HEK293T (cell line): ENCODE measurements at regions not wholly inside any gene's neighbourhood (a gene's known extent, or its start where the extent isn't known, plus 50 kb on each side); places are given as distances from the start of the nearest gene placed in this dataset.
"Not testable (repeated sequence)": the region's sequence is repeated elsewhere in the genome, so short reads cannot be mapped to it uniquely, and the experiment has no call there.

Source experiments
- ARNT ChIP-seq: fragments of 450-650 bp; IDR thresholded peaks from 2 replicates; pipeline ENCODE4 v1.6.1; 2017; ENCODE audit warnings: mild to moderate bottlenecking
- BHLHE40 ChIP-seq: fragments of 450-650 bp; IDR thresholded peaks from 2 replicates; pipeline ENCODE4 v1.6.1; 2016; ENCODE audit warnings: mild to moderate bottlenecking, moderate library complexity, borderline replicate concordance
- ELF4 ChIP-seq: fragments of 450-650 bp; IDR thresholded peaks from 2 replicates; pipeline ENCODE4 v1.6.1; 2017; ENCODE audit warnings: antibody characterized with exemption
- FOXA1 ChIP-seq: fragments of 450-650 bp; IDR thresholded peaks from 2 replicates; pipeline ENCODE4 v1.6.1; 2016; ENCODE audit warnings: mild to moderate bottlenecking
- FOXK2 ChIP-seq: fragments of 450-650 bp; IDR thresholded peaks from 2 replicates; pipeline ENCODE4 v1.6.1; 2016; ENCODE audit warnings: mild to moderate bottlenecking
- FOXM1 ChIP-seq: fragments of 450-650 bp; IDR thresholded peaks from 2 replicates; pipeline ENCODE4 v1.6.1; 2017; ENCODE audit warnings: mild to moderate bottlenecking, borderline replicate concordance
- HDGF ChIP-seq: fragments of 450-650 bp; IDR thresholded peaks from 2 replicates; pipeline ENCODE4 v1.6.1; 2017; ENCODE audit warnings: antibody characterized with exemption, borderline replicate concordance
- L3MBTL2 ChIP-seq: fragments of 450-650 bp; conservative IDR thresholded peaks from 2 replicates; pipeline ENCODE4 v1.6.1; 2016; ENCODE audit warnings: mild to moderate bottlenecking
- LEF1 ChIP-seq: fragments of 450-650 bp; IDR thresholded peaks from 2 replicates; pipeline ENCODE4 v1.6.1; 2017; ENCODE audit warnings: mild to moderate bottlenecking, borderline replicate concordance
- PKNOX1 ChIP-seq: fragments of 450-650 bp; IDR thresholded peaks from 2 replicates; pipeline ENCODE4 v1.6.1; 2016
- SP1 ChIP-seq: fragments of 450-650 bp; IDR thresholded peaks from 2 replicates; pipeline ENCODE4 v1.6.1; 2017
- TARDBP ChIP-seq: fragments of 450-650 bp; IDR thresholded peaks from 2 replicates; pipeline ENCODE4 v1.6.1; 2016

- not testable (repeated sequence) for TF ChIP-seq BHLHE40, LEF1, SP1, FOXK2, FOXM1, FOXA1, ARNT, HDGF, ELF4, PKNOX1, TARDBP, L3MBTL2
Measured at GRCh38 chr1:157321972-157322371, 183.8 kb upstream of the ETV3 start.
